ENCODE measurements at regions not wholly inside any gene's neighbourhood (a gene's known extent, or its start where the extent isn't known, plus 50 kb on each side); places are given as distances from the start of the nearest gene placed in this dataset.

DNA sequence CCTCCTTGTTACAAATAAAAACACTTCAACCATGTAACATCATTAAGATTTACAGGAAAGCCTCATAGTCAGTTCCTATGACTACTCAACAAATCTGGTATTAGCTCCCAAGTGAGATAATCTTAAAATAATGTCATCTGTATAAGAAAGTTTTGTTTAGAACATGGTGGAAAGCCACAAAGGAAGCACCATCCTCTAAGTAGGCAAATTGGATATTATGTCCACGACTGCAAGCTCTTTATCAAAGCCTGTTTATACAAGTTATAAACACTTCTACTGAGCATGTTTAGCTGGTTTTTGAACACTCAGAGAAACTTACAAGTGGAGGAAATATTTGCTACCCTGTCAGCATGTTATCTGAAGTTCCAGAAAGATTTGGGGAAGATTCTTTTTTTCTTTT is 349.8 kb downstream of the ARL4A start:
- H3K36me3 ChIP-seq (ENCODE audit: control insufficient read depth, insufficient read depth, low read length), result no peaks in the 10 kb centered on the region
- H3K27me3 ChIP-seq (ENCODE audit: control insufficient read depth, insufficient read depth, low read length), result no peaks in the 10 kb centered on the region
- no peaks in the 10 kb centered on the region for H3K9me3 ChIP-seq (replicated peaks; ENCODE audit: control insufficient read depth, low read depth, low read length)
- H3K4me3 ChIP-seq (ENCODE audit: low read length), result no peak overlapping the region
- DNase-seq, result no peak
- H3K27ac ChIP-seq (ENCODE audit: low read length), result no peak overlapping the region
- H3K4me1 ChIP-seq (ENCODE audit: control insufficient read depth, insufficient read depth, low read length), result no peaks in the 10 kb centered on the region
- WGBS (ENCODE audit: insufficient coverage), result no CpG with 5 or more reads among the region's 1 CpG

DNA sequence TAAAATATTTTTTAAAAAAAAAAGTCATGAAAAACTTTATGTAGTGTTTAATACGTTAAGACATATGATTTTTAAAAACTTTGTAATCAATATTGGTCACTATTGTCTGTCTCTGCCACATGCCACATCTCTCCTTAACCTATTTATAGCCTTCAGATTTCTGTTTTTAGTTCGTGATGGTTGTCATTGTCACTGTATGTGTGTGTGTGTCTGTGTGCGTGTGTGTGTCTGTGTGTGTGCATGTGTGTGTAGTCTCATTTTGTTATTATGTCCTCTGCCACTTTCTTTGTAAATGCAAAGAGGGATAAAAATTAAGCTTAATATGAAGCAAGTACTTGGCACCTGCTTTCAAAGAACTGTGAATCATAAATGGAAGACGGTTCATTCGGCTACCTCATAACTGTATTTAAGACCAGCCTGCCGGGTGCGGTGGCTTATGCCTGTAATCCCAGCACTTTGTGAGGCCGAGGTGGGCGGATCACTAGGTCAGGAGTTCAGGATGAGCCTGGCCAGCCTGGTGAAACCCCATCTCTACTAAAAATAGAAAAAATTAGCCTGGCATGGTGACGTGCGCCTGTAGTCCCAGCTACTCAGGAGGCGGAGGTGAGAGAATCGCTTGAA is 354.0 kb downstream of the ARL4A start:
- no peak overlapping the region for H3K27ac ChIP-seq (ENCODE audit: low read length)
- WGBS (ENCODE audit: insufficient coverage), result 86% methylated on average over 7 of the region's 13 CpGs
- H3K9me3 ChIP-seq (replicated peaks; ENCODE audit: control insufficient read depth, low read depth, low read length), result no peaks in the 10 kb centered on the region
- DNase-seq, result no peak
- no peaks in the 10 kb centered on the region for H3K27me3 ChIP-seq (ENCODE audit: control insufficient read depth, insufficient read depth, low read length)
- no peaks in the 10 kb centered on the region for H3K36me3 ChIP-seq (ENCODE audit: control insufficient read depth, insufficient read depth, low read length)
- no peaks in the 10 kb centered on the region for H3K4me1 ChIP-seq (ENCODE audit: control insufficient read depth, insufficient read depth, low read length)
- H3K4me3 ChIP-seq (ENCODE audit: low read length), result no peak overlapping the region

- no peak overlapping the region for H3K4me3 ChIP-seq (ENCODE audit: low read length)
- no peaks in the 10 kb centered on the region for H3K4me1 ChIP-seq (ENCODE audit: control insufficient read depth, insufficient read depth, low read length)
- DNase-seq, result no peak
- H3K27me3 ChIP-seq (ENCODE audit: control insufficient read depth, insufficient read depth, low read length), result no peaks in the 10 kb centered on the region
- no peaks in the 10 kb centered on the region for H3K9me3 ChIP-seq (replicated peaks; ENCODE audit: control insufficient read depth, low read depth, low read length)
- no peaks in the 10 kb centered on the region for H3K36me3 ChIP-seq (ENCODE audit: control insufficient read depth, insufficient read depth, low read length)
- no peak overlapping the region for H3K27ac ChIP-seq (ENCODE audit: low read length)
Observed at GRCh38 chr7:13042605-13043236, 355.3 kb downstream of the ARL4A start.

- Histone ChIP-seq H3K27me3 (ENCODE audit: control insufficient read depth, insufficient read depth, low read length) (no peaks in the 10 kb centered on the region), H3K4me1 (ENCODE audit: control insufficient read depth, insufficient read depth, low read length) (no peaks in the 10 kb centered on the region), H3K4me3 (ENCODE audit: low read length) (no peak overlapping the region), H3K36me3 (ENCODE audit: control insufficient read depth, insufficient read depth, low read length) (no peaks in the 10 kb centered on the region), H3K27ac (ENCODE audit: low read length) (no peak overlapping the region), H3K9me3 (replicated peaks; ENCODE audit: control insufficient read depth, low read depth, low read length) (no peaks in the 10 kb centered on the region)
- DNase-seq, result no peak
- 17% methylated on average over 1 of the region's 2 CpGs for WGBS (ENCODE audit: insufficient coverage)
Observed at GRCh38 chr7:13044309-13044708, 356.9 kb downstream of the ARL4A start.

DNA sequence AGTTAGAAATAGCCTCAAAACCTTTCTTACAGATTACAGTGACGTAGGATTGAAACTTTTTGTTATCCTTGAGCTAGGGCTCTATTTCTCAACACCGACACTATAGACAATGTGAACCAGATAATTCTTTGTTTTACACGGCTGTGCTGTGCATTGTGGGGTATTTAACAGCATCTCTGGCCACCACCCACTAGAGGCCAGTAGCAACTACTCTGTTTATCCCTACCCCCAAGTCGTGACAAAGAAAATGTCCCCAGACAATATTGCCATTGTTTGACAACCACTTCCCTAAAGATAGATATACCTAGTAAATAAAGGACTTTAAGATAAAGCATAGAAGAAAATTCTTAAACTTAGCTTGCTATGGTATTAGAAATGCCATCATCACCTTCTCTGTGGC is 359.6 kb downstream of the ARL4A start:
- no peak for DNase-seq
- no peak overlapping the region for H3K27ac ChIP-seq (ENCODE audit: low read length)
- H3K4me1 ChIP-seq (ENCODE audit: control insufficient read depth, insufficient read depth, low read length), result no peaks in the 10 kb centered on the region
- H3K9me3 ChIP-seq (replicated peaks; ENCODE audit: control insufficient read depth, low read depth, low read length), result no peaks in the 10 kb centered on the region
- no CpG with 5 or more reads among the region's 4 CpGs for WGBS (ENCODE audit: insufficient coverage)
- no peaks in the 10 kb centered on the region for H3K36me3 ChIP-seq (ENCODE audit: control insufficient read depth, insufficient read depth, low read length)
- H3K27me3 ChIP-seq (ENCODE audit: control insufficient read depth, insufficient read depth, low read length), result no peaks in the 10 kb centered on the region
- no peak overlapping the region for H3K4me3 ChIP-seq (ENCODE audit: low read length)

DNA sequence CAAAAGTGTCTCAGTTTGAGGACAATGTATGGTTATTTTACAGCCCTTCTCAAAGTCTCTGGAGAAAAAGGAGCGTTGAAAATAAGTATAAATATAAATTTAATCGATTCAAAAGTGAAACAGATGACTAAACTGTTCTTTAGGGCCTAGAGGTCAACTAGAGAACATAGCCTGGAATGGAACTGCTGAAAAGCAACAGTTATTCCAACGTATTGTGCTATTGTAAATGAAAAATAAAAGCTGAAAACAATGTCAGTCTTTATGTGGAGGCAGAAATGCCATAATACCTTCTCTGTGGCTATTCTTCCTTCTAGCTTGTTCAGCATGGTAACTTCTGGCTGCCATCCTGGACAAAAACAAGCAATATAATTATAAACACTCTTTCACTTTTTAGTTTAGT is 362.5 kb downstream of the ARL4A start:
- H3K4me3 ChIP-seq (ENCODE audit: low read length), result no peak overlapping the region
- H3K36me3 ChIP-seq (ENCODE audit: control insufficient read depth, insufficient read depth, low read length), result no peaks in the 10 kb centered on the region
- no peak overlapping the region for H3K27ac ChIP-seq (ENCODE audit: low read length)
- no peaks in the 10 kb centered on the region for H3K9me3 ChIP-seq (replicated peaks; ENCODE audit: control insufficient read depth, low read depth, low read length)
- no peak for DNase-seq
- no CpG with 5 or more reads among the region's 3 CpGs for WGBS (ENCODE audit: insufficient coverage)
- H3K4me1 ChIP-seq (ENCODE audit: control insufficient read depth, insufficient read depth, low read length), result no peaks in the 10 kb centered on the region
- H3K27me3 ChIP-seq (ENCODE audit: control insufficient read depth, insufficient read depth, low read length), result no peaks in the 10 kb centered on the region

DNA sequence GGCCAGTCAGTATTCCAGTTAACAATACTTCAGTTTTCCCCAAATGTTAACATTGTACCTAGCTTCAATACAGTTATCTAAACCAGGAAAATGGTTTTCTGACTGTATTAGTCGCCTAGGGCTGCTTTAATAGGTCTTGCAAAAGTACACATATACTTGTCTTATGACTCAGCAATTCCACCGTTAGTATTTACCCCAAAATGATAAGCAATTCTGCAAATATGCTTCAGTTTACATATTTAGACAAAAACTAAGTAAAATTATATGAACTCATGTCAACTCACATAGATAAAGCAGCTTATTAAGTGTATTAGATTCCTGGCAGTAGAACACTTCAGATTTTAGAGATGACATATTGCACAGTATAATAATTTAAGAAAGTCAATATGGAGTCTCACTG is 363.3 kb downstream of the ARL4A start:
- Histone ChIP-seq H3K36me3 (ENCODE audit: control insufficient read depth, insufficient read depth, low read length) (no peaks in the 10 kb centered on the region), H3K4me3 (ENCODE audit: low read length) (no peak overlapping the region), H3K4me1 (ENCODE audit: control insufficient read depth, insufficient read depth, low read length) (no peaks in the 10 kb centered on the region), H3K27ac (ENCODE audit: low read length) (no peak overlapping the region), H3K27me3 (ENCODE audit: control insufficient read depth, insufficient read depth, low read length) (no peaks in the 10 kb centered on the region), H3K9me3 (replicated peaks; ENCODE audit: control insufficient read depth, low read depth, low read length) (no peaks in the 10 kb centered on the region)
- no peak for DNase-seq
- WGBS (ENCODE audit: insufficient coverage), result no CpG with 5 or more reads among the region's 2 CpGs

GRCh38 chr7:13055732-13056368 is 368.4 kb downstream of the ARL4A start:
- no peaks in the 10 kb centered on the region for H3K27me3 ChIP-seq (ENCODE audit: control insufficient read depth, insufficient read depth, low read length)
- H3K9me3 ChIP-seq (replicated peaks; ENCODE audit: control insufficient read depth, low read depth, low read length), result no peaks in the 10 kb centered on the region
- WGBS (ENCODE audit: insufficient coverage), result no CpG with 5 or more reads among the region's 2 CpGs
- peak; percentile 14 for DNase-seq
- no peak overlapping the region for H3K27ac ChIP-seq (ENCODE audit: low read length)
- no peaks in the 10 kb centered on the region for H3K4me1 ChIP-seq (ENCODE audit: control insufficient read depth, insufficient read depth, low read length)
- H3K4me3 ChIP-seq (ENCODE audit: low read length), result no peak overlapping the region
- no peaks in the 10 kb centered on the region for H3K36me3 ChIP-seq (ENCODE audit: control insufficient read depth, insufficient read depth, low read length)

- Histone ChIP-seq H3K4me3 (ENCODE audit: low read length) (no peak overlapping the region), H3K27ac (ENCODE audit: low read length) (no peak overlapping the region)
- no CpG with 5 or more reads among the region's 6 CpGs for WGBS (ENCODE audit: insufficient coverage)
Observed at GRCh38 chr7:13057462-13058200, 370.2 kb downstream of the ARL4A start.

GRCh38 chr7:13060173-13060572 is 372.7 kb downstream of the ARL4A start:
- Histone ChIP-seq H3K36me3 (ENCODE audit: control insufficient read depth, insufficient read depth, low read length) (no peaks in the 10 kb centered on the region), H3K27ac (ENCODE audit: low read length) (no peak overlapping the region), H3K4me1 (ENCODE audit: control insufficient read depth, insufficient read depth, low read length) (no peaks in the 10 kb centered on the region), H3K4me3 (ENCODE audit: low read length) (no peak overlapping the region), H3K27me3 (ENCODE audit: control insufficient read depth, insufficient read depth, low read length) (no peaks in the 10 kb centered on the region), H3K9me3 (replicated peaks; ENCODE audit: control insufficient read depth, low read depth, low read length) (no peaks in the 10 kb centered on the region)
- no CpG with 5 or more reads among the region's 2 CpGs for WGBS (ENCODE audit: insufficient coverage)
- DNase-seq, result no peak

More at GRCh38 chr7:13057462-13058200, 370.2 kb downstream of the ARL4A start:
- peak; percentile 16 for DNase-seq
- no peaks in the 10 kb centered on the region for H3K36me3 ChIP-seq (ENCODE audit: control insufficient read depth, insufficient read depth, low read length)
- no peaks in the 10 kb centered on the region for H3K9me3 ChIP-seq (replicated peaks; ENCODE audit: control insufficient read depth, low read depth, low read length)
- no peaks in the 10 kb centered on the region for H3K4me1 ChIP-seq (ENCODE audit: control insufficient read depth, insufficient read depth, low read length)
- no peaks in the 10 kb centered on the region for H3K27me3 ChIP-seq (ENCODE audit: control insufficient read depth, insufficient read depth, low read length)
